ENCODE measurements at regions not wholly inside any gene's neighbourhood (a gene's known extent, or its start where the extent isn't known, plus 50 kb on each side); places are given as distances from the start of the nearest gene placed in this dataset.

- Histone ChIP-seq H3K36me3 (ENCODE audit: control insufficient read depth in 3 of 3, insufficient read depth in 2 of 3, low read depth in 1 of 3, low read length in 3 of 3) (no peaks in the 10 kb centered on the region), H3K27ac (ENCODE audit: low read depth in 1 of 3, low read length in 2 of 3) (no peak overlapping the region), H3K27me3 (ENCODE audit: control insufficient read depth in 3 of 3, insufficient read depth in 3 of 3, low read length in 3 of 3) (no peaks in the 10 kb centered on the region), H3K4me3 (ENCODE audit: low read depth in 1 of 3, low read length in 3 of 3) (no peak overlapping the region), H3K9me3 (ENCODE audit: control insufficient read depth in 2 of 2, insufficient read depth in 1 of 2, low read depth in 1 of 2, low read length in 1 of 2) (no peaks in the 10 kb centered on the region), H3K4me1 (ENCODE audit: control insufficient read depth in 3 of 3, insufficient read depth in 2 of 3, low read depth in 1 of 3, low read length in 2 of 3) (no peaks in the 10 kb centered on the region)
- FAIRE-seq, result no peak
- WGBS, 3 donors, result 45 to 65% (median 58%) methylated on average over 1 of the region's 1 CpG
- no peak for DNase-seq
Measured at GRCh38 chr1:103336408-103336807, 189.1 kb upstream of the RNPC3 start.

- Histone ChIP-seq H3K4me3 (ENCODE audit: low read depth in 1 of 3, low read length in 3 of 3) (no peak overlapping the region), H3K27me3 (ENCODE audit: control insufficient read depth in 3 of 3, insufficient read depth in 3 of 3, low read length in 3 of 3) (no peaks in the 10 kb centered on the region), H3K9me3 (ENCODE audit: control insufficient read depth in 2 of 2, insufficient read depth in 1 of 2, low read depth in 1 of 2, low read length in 1 of 2) (no peaks in the 10 kb centered on the region), H3K4me1 (ENCODE audit: control insufficient read depth in 3 of 3, insufficient read depth in 2 of 3, low read depth in 1 of 3, low read length in 2 of 3) (no peaks in the 10 kb centered on the region), H3K27ac (ENCODE audit: low read depth in 1 of 3, low read length in 2 of 3) (no peak overlapping the region), H3K36me3 (ENCODE audit: control insufficient read depth in 3 of 3, insufficient read depth in 2 of 3, low read depth in 1 of 3, low read length in 3 of 3) (no peaks in the 10 kb centered on the region)
- FAIRE-seq (no peak), DNase-seq (no peak)
- WGBS, 3 donors, result 63 to 74% (median 68%) methylated on average over 5 of the region's 5 CpGs
Measured at GRCh38 chr1:103333141-103333540, 192.4 kb upstream of the RNPC3 start.

GRCh38 chr1:103327054-103327719, 198.3 kb upstream of the RNPC3 start:
- 71 to 79% (median 79%) methylated on average over 4 of the region's 4 CpGs for WGBS, 3 donors

GRCh38 chr1:103326595-103326994, 198.9 kb upstream of the RNPC3 start:
- no peak for FAIRE-seq
- H3K27ac ChIP-seq (ENCODE audit: low read depth in 1 of 3, low read length in 2 of 3), result no peak overlapping the region

More at GRCh38 chr1:103327054-103327719, 198.3 kb upstream of the RNPC3 start:
- H3K27ac ChIP-seq (ENCODE audit: low read depth in 1 of 3, low read length in 2 of 3), result no peak overlapping the region
- FAIRE-seq, result no peak
- H3K36me3 ChIP-seq (ENCODE audit: control insufficient read depth in 3 of 3, insufficient read depth in 2 of 3, low read depth in 1 of 3, low read length in 3 of 3), result no peaks in the 10 kb centered on the region
- no peak for DNase-seq
- no peaks in the 10 kb centered on the region for H3K27me3 ChIP-seq (ENCODE audit: control insufficient read depth in 3 of 3, insufficient read depth in 3 of 3, low read length in 3 of 3)
- no peak overlapping the region for H3K4me3 ChIP-seq (ENCODE audit: low read depth in 1 of 3, low read length in 3 of 3)
- peaks cover 0 to 7% of the 10 kb centered on the region in 2 donors for H3K9me3 ChIP-seq (ENCODE audit: control insufficient read depth in 2 of 2, insufficient read depth in 1 of 2, low read depth in 1 of 2, low read length in 1 of 2)
- no peaks in the 10 kb centered on the region for H3K4me1 ChIP-seq (ENCODE audit: control insufficient read depth in 3 of 3, insufficient read depth in 2 of 3, low read depth in 1 of 3, low read length in 2 of 3)

GRCh38 chr1:103309786-103310185, 201.5 kb upstream of the COL11A1 start:
- FAIRE-seq (no peak), DNase-seq (no peak)
- no peak overlapping the region for H3K27ac ChIP-seq (ENCODE audit: low read depth in 1 of 3, low read length in 2 of 3)
- no peaks in the 10 kb centered on the region for H3K27me3 ChIP-seq (ENCODE audit: control insufficient read depth in 3 of 3, insufficient read depth in 3 of 3, low read length in 3 of 3)
- no peaks in the 10 kb centered on the region for H3K9me3 ChIP-seq (ENCODE audit: control insufficient read depth in 2 of 2, insufficient read depth in 1 of 2, low read depth in 1 of 2, low read length in 1 of 2)
- H3K4me3 ChIP-seq (ENCODE audit: low read depth in 1 of 3, low read length in 3 of 3), result no peak overlapping the region
- no peaks in the 10 kb centered on the region for H3K36me3 ChIP-seq (ENCODE audit: control insufficient read depth in 3 of 3, insufficient read depth in 2 of 3, low read depth in 1 of 3, low read length in 3 of 3)
- no peaks in the 10 kb centered on the region for H3K4me1 ChIP-seq (ENCODE audit: control insufficient read depth in 3 of 3, insufficient read depth in 2 of 3, low read depth in 1 of 3, low read length in 2 of 3)
- 94 to 98% (median 94%) methylated on average over 1 of the region's 1 CpG for WGBS, 3 donors

More at GRCh38 chr1:103326595-103326994, 198.9 kb upstream of the RNPC3 start:
- Histone ChIP-seq H3K9me3 (ENCODE audit: control insufficient read depth in 2 of 2, insufficient read depth in 1 of 2, low read depth in 1 of 2, low read length in 1 of 2) (peaks cover 0 to 7% of the 10 kb centered on the region in 2 donors), H3K27me3 (ENCODE audit: control insufficient read depth in 3 of 3, insufficient read depth in 3 of 3, low read length in 3 of 3) (no peaks in the 10 kb centered on the region), H3K4me3 (ENCODE audit: low read depth in 1 of 3, low read length in 3 of 3) (no peak overlapping the region), H3K36me3 (ENCODE audit: control insufficient read depth in 3 of 3, insufficient read depth in 2 of 3, low read depth in 1 of 3, low read length in 3 of 3) (no peaks in the 10 kb centered on the region), H3K4me1 (ENCODE audit: control insufficient read depth in 3 of 3, insufficient read depth in 2 of 3, low read depth in 1 of 3, low read length in 2 of 3) (no peaks in the 10 kb centered on the region)
- DNase-seq, result no peak

GRCh38 chr1:103307751-103308150, 199.4 kb upstream of the COL11A1 start:
- Histone ChIP-seq H3K27me3 (ENCODE audit: control insufficient read depth in 3 of 3, insufficient read depth in 3 of 3, low read length in 3 of 3) (no peaks in the 10 kb centered on the region), H3K9me3 (ENCODE audit: control insufficient read depth in 2 of 2, insufficient read depth in 1 of 2, low read depth in 1 of 2, low read length in 1 of 2) (no peaks in the 10 kb centered on the region), H3K4me1 (ENCODE audit: control insufficient read depth in 3 of 3, insufficient read depth in 2 of 3, low read depth in 1 of 3, low read length in 2 of 3) (no peaks in the 10 kb centered on the region), H3K36me3 (ENCODE audit: control insufficient read depth in 3 of 3, insufficient read depth in 2 of 3, low read depth in 1 of 3, low read length in 3 of 3) (no peaks in the 10 kb centered on the region), H3K4me3 (ENCODE audit: low read depth in 1 of 3, low read length in 3 of 3) (no peak overlapping the region), H3K27ac (ENCODE audit: low read depth in 1 of 3, low read length in 2 of 3) (no peak overlapping the region)
- no peak for FAIRE-seq
- WGBS, 3 donors, result 44 to 61% (median 47%) methylated on average over 2 of the region's 2 CpGs
- DNase-seq, result no peak

- no peak for DNase-seq
- Histone ChIP-seq H3K4me1 (ENCODE audit: control insufficient read depth in 3 of 3, insufficient read depth in 2 of 3, low read depth in 1 of 3, low read length in 2 of 3) (no peaks in the 10 kb centered on the region), H3K36me3 (ENCODE audit: control insufficient read depth in 3 of 3, insufficient read depth in 2 of 3, low read depth in 1 of 3, low read length in 3 of 3) (no peaks in the 10 kb centered on the region), H3K27ac (ENCODE audit: low read depth in 1 of 3, low read length in 2 of 3) (no peak overlapping the region), H3K27me3 (ENCODE audit: control insufficient read depth in 3 of 3, insufficient read depth in 3 of 3, low read length in 3 of 3) (no peaks in the 10 kb centered on the region), H3K4me3 (ENCODE audit: low read depth in 1 of 3, low read length in 3 of 3) (no peak overlapping the region), H3K9me3 (ENCODE audit: control insufficient read depth in 2 of 2, insufficient read depth in 1 of 2, low read depth in 1 of 2, low read length in 1 of 2) (no peaks in the 10 kb centered on the region)
- FAIRE-seq, result no peak
Measured at GRCh38 chr1:103283841-103284669, 175.7 kb upstream of the COL11A1 start.

GRCh38 chr1:103283371-103283770, 175.0 kb upstream of the COL11A1 start:
- Histone ChIP-seq H3K27me3 (ENCODE audit: control insufficient read depth in 3 of 3, insufficient read depth in 3 of 3, low read length in 3 of 3) (no peaks in the 10 kb centered on the region), H3K9me3 (ENCODE audit: control insufficient read depth in 2 of 2, insufficient read depth in 1 of 2, low read depth in 1 of 2, low read length in 1 of 2) (no peaks in the 10 kb centered on the region), H3K36me3 (ENCODE audit: control insufficient read depth in 3 of 3, insufficient read depth in 2 of 3, low read depth in 1 of 3, low read length in 3 of 3) (no peaks in the 10 kb centered on the region), H3K27ac (ENCODE audit: low read depth in 1 of 3, low read length in 2 of 3) (no peak overlapping the region), H3K4me3 (ENCODE audit: low read depth in 1 of 3, low read length in 3 of 3) (no peak overlapping the region), H3K4me1 (ENCODE audit: control insufficient read depth in 3 of 3, insufficient read depth in 2 of 3, low read depth in 1 of 3, low read length in 2 of 3) (no peaks in the 10 kb centered on the region)
- FAIRE-seq (no peak), DNase-seq (no peak)
- WGBS, 3 donors, result 46 to 63% (median 52%) methylated on average over 1 of the region's 1 CpG
